Keratinocyte (primary cell): ENCODE measurements at regions not wholly inside any gene's neighbourhood (a gene's known extent, or its start where the extent isn't known, plus 50 kb on each side); places are given as distances from the start of the nearest gene placed in this dataset.

Experiments
- CTCF ChIP-seq, 3 experiments: IDR thresholded peaks in 1 of 3; conservative IDR thresholded peaks in 1 of 3; optimal IDR thresholded peaks in 1 of 3; 2 replicates in 2 of 3; 3 replicates in 1 of 3; pipeline versions ENCODE3 to v1.5.1; 2011; ENCODE audit warnings: low read length in 3 of 3, mild to moderate bottlenecking in 3 of 3, moderate library complexity in 2 of 3, control low read depth in 1 of 3, inconsistent platforms in 1 of 3; ENCODE audit not compliant: insufficient read depth in 2 of 3; ENCODE audit errors: extremely low read depth in 1 of 3
- EZH2 ChIP-seq: IDR thresholded peaks from one replicate; pipeline ENCODE4 v1.6.1; 2012; ENCODE audit warnings: inconsistent platforms, mild to moderate bottlenecking, low read length, moderate library complexity

DNA sequence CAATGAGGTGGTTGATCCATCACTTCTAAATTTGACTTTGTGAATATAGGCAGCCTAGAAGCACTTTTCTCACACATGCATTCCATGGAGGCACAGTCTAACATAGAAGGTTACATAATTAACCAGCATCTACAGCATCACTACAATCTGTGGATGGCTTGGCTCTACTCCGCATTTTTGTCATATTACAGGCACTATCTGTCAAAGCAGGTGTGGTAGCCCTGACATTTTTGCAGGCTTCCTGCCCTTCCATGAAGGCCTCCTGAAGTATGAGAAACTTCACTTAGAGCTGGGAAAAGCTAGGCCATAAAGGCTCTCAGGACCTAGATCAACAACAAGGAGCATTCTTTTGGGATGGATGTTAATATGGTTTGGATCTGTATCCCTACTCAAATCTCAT, 378.0 kb downstream of the ANXA1 start:
- TF ChIP-seq CTCF (optimal IDR thresholded peaks at IDR 0.05 in 1 of 3, IDR thresholded peaks at IDR 0.05 in 1 of 3, conservative IDR thresholded peaks at IDR 0.05 in 1 of 3; ENCODE audit: extremely low read depth in 1 of 3, insufficient read depth in 2 of 3, low read length in 3 of 3) (no peak), EZH2 (no peak)
